Prostate gland (tissue), 2 donors: ENCODE measurements at regions not wholly inside any gene's neighbourhood (a gene's known extent, or its start where the extent isn't known, plus 50 kb on each side); places are given as distances from the start of the nearest gene placed in this dataset.

Source experiments
- DNase-seq: peaks from one replicate; pipeline ENCODE4 v3.0.0-alpha.2; 2019; ENCODE audit warnings: low spot score
- H3K27ac ChIP-seq, 2 donors: fragments of 200-600 bp; sonication (generic); 2 replicates each; pipeline ENCODE4 v1.5.1; 2017 to 2019
- H3K27me3 ChIP-seq: fragments of 200-600 bp; sonication (generic); replicated peaks from 2 replicates; pipeline ENCODE4 v1.5.1; 2019; ENCODE audit not compliant: insufficient read depth
- H3K36me3 ChIP-seq, 2 donors: fragments of 200-600 bp; sonication (generic); 1 replicate in 1 of 2; 2 replicates in 1 of 2; pipeline versions ENCODE4 v1.5.1 to v1.8.1; 2017 to 2019
- H3K4me1 ChIP-seq: fragments of 200-600 bp; sonication (generic); replicated peaks from 2 replicates; pipeline ENCODE4 v1.5.1; 2019
- H3K4me3 ChIP-seq, 2 donors: fragments of 200-600 bp; sonication (generic); 2 replicates each; pipeline ENCODE4 v1.5.1; 2017 to 2019
- H3K9me3 ChIP-seq: fragments of 200-600 bp; sonication (generic); 2 replicates; pipeline ENCODE4 v1.5.1; 2017
- CTCF ChIP-seq, 4 experiments: fragments of 200-600 bp in 2 of 4; fragments of 450-650 bp in 2 of 4; sonication (generic) in 2 of 4; IDR thresholded peaks; 1 replicate in 3 of 4; 2 replicates in 1 of 4; pipeline ENCODE4 v1.5.1; 2016 to 2019; ENCODE audit warnings: antibody characterized with exemption in 4 of 4, mild to moderate bottlenecking in 2 of 4, moderate library complexity in 2 of 4
- POLR2A ChIP-seq: fragments of 450-650 bp; IDR thresholded peaks from one replicate; pipeline ENCODE4 v1.6.1; 2016; ENCODE audit warnings: antibody characterized with exemption, mild to moderate bottlenecking
- POLR2AphosphoS5 ChIP-seq: sonication (generic); formaldehyde crosslinking; IDR thresholded peaks from one replicate; pipeline ENCODE4 v1.6.1; 2017; ENCODE audit warnings: antibody characterized with exemption
- WGBS: methylation state at CpG from one replicate; pipeline ENCODE4 v1.1.5; 2018; 5-methylcytosine and 5-hydroxymethylcytosine counted together
- intact Hi-C: fragments of 100-400 bp; cut with DNase I; formaldehyde crosslinking; loops from one replicate; pipeline ENCODE4 v1.14.2; 2022

- no peak overlapping the region for H3K4me3 ChIP-seq
- H3K36me3 ChIP-seq = no peaks in the 10 kb centered on the region
- H3K27me3 ChIP-seq = peaks cover 3% of the 10 kb centered on the region
- TF ChIP-seq POLR2AphosphoS5 = no peak
- no peak for TF ChIP-seq CTCF (IDR thresholded peaks at IDR 0.05)
- TF ChIP-seq POLR2A = no peak
- no peak for DNase-seq
- no peak overlapping the region for H3K27ac ChIP-seq
- H3K9me3 ChIP-seq = no peaks in the 10 kb centered on the region
- intact Hi-C loops = no loop called here
- WGBS = 91% methylated on average over 10 of the region's 10 CpGs
- H3K4me1 ChIP-seq = no peaks in the 10 kb centered on the region
Observed at GRCh38 chr2:3965211-3965610, 261.8 kb downstream of the DCDC2C start.

GRCh38 chr2:3965953-3966352, 262.6 kb downstream of the DCDC2C start:
- Histone ChIP-seq H3K9me3 (no peaks in the 10 kb centered on the region), H3K4me1 (no peaks in the 10 kb centered on the region), H3K36me3 (no peaks in the 10 kb centered on the region), H3K27ac (no peak overlapping the region), H3K4me3 (no peak overlapping the region), H3K27me3 (peaks cover 3% of the 10 kb centered on the region)
- 86% methylated on average over 5 of the region's 5 CpGs for WGBS
- DNase-seq = no peak
- TF ChIP-seq POLR2AphosphoS5 (no peak), CTCF (IDR thresholded peaks at IDR 0.05) (no peak), POLR2A (no peak)
- intact Hi-C loops = no loop called here

DNA sequence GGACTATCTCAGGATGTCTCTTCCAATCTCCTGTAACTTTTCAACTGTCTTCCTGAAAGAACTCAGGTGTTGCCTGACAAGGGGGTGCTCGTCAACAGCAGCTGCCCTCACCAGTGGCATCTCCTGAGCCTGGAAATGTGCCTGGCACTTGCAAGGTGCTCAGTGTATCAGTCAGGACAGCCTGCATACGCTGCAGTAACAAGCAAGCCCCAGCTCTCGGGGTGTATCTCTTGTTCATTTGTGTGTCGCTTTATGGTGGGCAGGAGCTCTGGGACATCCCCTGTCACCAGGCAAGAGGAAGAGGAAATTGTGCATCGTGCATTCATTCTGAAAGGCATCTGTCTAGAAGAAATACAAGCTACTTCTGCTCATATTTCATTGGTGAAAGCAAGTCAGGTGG, 263.1 kb downstream of the DCDC2C start:
- 93% methylated on average over 5 of the region's 5 CpGs for WGBS
- Histone ChIP-seq H3K4me3 (no peak overlapping the region), H3K27ac (no peak overlapping the region), H3K27me3 (peaks cover 3% of the 10 kb centered on the region), H3K4me1 (no peaks in the 10 kb centered on the region), H3K9me3 (no peaks in the 10 kb centered on the region), H3K36me3 (no peaks in the 10 kb centered on the region)
- no peak for TF ChIP-seq POLR2A
- no peak for TF ChIP-seq POLR2AphosphoS5
- TF ChIP-seq CTCF (IDR thresholded peaks at IDR 0.05) = no peak
- intact Hi-C loops = no loop called here
- DNase-seq = no peak

GRCh38 chr2:3968736-3969135, 265.4 kb downstream of the DCDC2C start:
- H3K36me3 ChIP-seq = no peaks in the 10 kb centered on the region
- H3K27me3 ChIP-seq = peaks cover 3% of the 10 kb centered on the region
- WGBS = 50% methylated on average over 6 of the region's 6 CpGs
- no peaks in the 10 kb centered on the region for H3K9me3 ChIP-seq
- H3K27ac ChIP-seq = no peak overlapping the region
- no peak for DNase-seq
- TF ChIP-seq CTCF (IDR thresholded peaks at IDR 0.05) (no peak), POLR2A (no peak), POLR2AphosphoS5 (no peak)
- no peak overlapping the region for H3K4me3 ChIP-seq
- intact Hi-C loops = no loop called here
- no peaks in the 10 kb centered on the region for H3K4me1 ChIP-seq

DNA sequence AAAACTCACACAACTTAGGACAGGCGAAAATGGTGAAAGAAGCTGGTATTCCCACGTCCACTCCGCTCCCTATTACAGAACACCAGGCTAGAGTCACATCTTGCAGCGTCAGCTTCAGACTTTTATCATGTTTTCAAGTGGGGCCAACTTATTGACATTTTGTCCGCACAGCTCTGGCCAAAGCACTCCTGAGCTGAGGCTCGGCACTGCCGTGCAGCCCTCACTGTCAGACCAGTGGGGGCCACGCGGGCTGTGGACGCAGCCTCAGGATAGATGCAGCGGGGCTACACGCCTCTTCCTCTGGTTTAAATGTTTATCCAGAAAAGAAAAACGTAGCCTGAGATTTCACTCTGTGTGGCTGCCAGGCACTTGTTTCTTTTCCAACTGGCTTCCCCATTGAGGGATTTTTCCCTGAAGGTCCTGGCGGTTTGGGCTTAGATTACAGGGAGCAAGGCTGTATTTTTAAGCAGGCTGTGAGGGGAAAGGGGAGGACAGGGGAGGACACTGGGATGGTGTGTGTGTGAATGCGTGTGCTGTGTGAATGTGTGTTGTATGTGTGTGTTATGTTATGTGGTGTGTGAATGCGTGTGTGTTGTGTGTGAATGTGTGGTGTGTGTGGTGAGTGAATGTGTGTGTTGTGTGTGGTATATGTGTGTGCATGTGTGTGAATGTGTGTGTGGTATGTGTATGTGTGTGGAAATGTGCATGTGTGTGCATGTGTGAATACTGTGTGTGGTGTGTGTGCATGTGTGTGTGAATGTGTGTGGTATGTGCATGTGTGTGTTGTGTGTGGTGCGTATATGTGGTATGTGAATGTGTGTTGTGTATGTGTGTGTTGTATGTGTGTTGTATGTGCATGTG, 267.6 kb downstream of the DCDC2C start:
- Histone ChIP-seq H3K27me3 (peaks cover 3% of the 10 kb centered on the region), H3K9me3 (no peaks in the 10 kb centered on the region), H3K4me1 (no peaks in the 10 kb centered on the region), H3K4me3 (no peak overlapping the region), H3K36me3 (no peaks in the 10 kb centered on the region), H3K27ac (no peak overlapping the region)
- WGBS = 42% methylated on average over 17 of the region's 17 CpGs
- TF ChIP-seq CTCF (IDR thresholded peaks at IDR 0.05) = no peak
- TF ChIP-seq POLR2A = no peak
- intact Hi-C loops = no loop called here
- no peak for DNase-seq
